Loucy (cell line): ENCODE measurements at regions not wholly inside any gene's neighbourhood (a gene's known extent, or its start where the extent isn't known, plus 50 kb on each side); places are given as distances from the start of the nearest gene placed in this dataset.

Experiments used
- CTCF ChIP-seq: fragments of 200-600 bp; sonication (generic); conservative IDR thresholded peaks from 2 replicates; pipeline ENCODE4 v1.5.1; 2014; ENCODE audit warnings: mild to moderate bottlenecking, antibody characterized with exemption, low read length
- EZH2phosphoT487 ChIP-seq: fragments of 200-600 bp; IDR thresholded peaks from 2 replicates; pipeline ENCODE4 v1.6.1; 2018; ENCODE audit warnings: antibody characterized with exemption, mild to moderate bottlenecking, moderate library complexity, borderline replicate concordance

DNA sequence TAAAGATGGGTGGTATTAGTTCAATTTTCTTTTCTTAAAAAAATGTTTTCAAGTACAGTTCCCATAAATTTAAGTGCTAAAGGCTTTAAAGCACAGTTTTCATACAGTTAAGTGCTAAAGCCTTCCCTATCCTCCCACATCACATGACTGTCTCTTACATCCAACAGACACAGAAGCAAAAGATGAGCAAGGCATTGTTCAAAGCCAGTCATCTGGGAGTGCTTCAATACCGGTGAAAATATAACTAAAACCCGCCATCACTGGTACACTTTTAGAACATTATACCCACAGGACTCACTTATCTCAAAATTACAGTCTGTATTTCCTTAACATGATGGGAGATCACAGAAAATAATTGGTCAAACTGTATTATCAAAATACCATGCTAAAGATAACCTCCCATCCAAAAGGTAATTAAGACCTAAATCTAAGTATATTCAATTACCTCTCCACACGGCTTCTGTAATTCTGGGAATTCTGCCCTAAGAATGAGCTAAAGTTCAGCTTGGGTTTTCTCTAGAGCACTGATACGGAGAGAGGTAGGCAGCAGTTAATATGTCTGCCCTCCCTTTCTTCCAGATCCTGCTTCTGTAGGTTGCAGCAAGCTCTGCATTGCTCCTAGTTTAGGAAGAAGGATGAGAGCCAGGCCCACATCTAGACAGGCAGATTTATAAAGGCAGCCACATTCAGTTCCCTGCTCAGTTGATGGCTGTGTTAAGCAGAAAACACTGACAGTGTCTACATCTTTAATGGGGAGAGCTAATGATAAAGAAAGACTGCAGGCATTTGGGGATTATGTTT lies 474.8 kb upstream of the PFKP start:
- TF ChIP-seq CTCF (no peak), EZH2phosphoT487 (no peak)
